ENCODE measurements at regions not wholly inside any gene's neighbourhood (a gene's known extent, or its start where the extent isn't known, plus 50 kb on each side); places are given as distances from the start of the nearest gene placed in this dataset.

DNA sequence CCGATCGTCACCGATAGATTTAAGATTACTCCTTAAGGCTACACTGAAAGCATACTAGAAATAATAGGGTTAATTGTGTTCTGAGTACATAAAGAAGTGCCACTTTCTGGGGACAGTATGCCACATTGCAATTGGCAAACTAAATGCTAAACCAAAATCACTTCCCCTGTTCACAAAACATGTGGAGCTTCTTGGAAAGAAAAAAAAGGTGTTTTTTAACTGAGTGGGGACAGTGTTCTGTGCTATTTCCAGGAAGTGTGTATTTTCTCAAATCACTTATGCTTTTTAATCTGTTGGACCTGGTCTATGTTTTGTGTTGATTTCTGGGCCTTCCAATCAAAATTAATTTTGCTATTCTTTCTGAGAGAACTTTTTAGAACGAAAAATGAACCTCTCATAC is 149.3 kb upstream of the MPDZ start:
- no peak overlapping the region for H3K4me2 ChIP-seq (ENCODE audit: insufficient read depth, insufficient read length, low read length)
- WGBS (ENCODE audit: extremely low coverage, insufficient read length, low lambda C conversion rate): no CpG with 5 or more reads among the region's 4 CpGs
- H3K23ac ChIP-seq (ENCODE audit: insufficient read length, low read depth, low read length): no peak overlapping the region
- no peak overlapping the region for H3K27ac ChIP-seq (ENCODE audit: insufficient read length, low read depth, low read length)
- H3K9ac ChIP-seq (ENCODE audit: extremely low read depth, insufficient read length, low read length): no peak overlapping the region
- H2BK15ac ChIP-seq (ENCODE audit: low read depth, low read length): no peak overlapping the region
- peaks cover 10% of the 10 kb centered on the region for H3K4me1 ChIP-seq (ENCODE audit: insufficient read depth, low read length)
- Mint-ChIP-seq H3K27ac (peak overlapping the region in 1 of 3 experiments; percentile 27; a peak in 2 of 7 replicates), H3K27me3 (ENCODE audit: low read depth) (no peaks in the 10 kb centered on the region), H3K9me3 (no peaks in the 10 kb centered on the region), H3K4me3 (no peak overlapping the region), H3K36me3 (ENCODE audit: insufficient read depth in 1 of 3, low read depth in 3 of 3) (no peaks in the 10 kb centered on the region), H3K4me1 (peaks cover 34 to 39% of the 10 kb centered on the region in 2 experiments)
- H3K9me3 ChIP-seq (ENCODE audit: control insufficient read depth, low read depth, low read length): no peaks in the 10 kb centered on the region
- no peak overlapping the region for H2AK5ac ChIP-seq (ENCODE audit: insufficient read length, low read length)
- no peak overlapping the region for H4K91ac ChIP-seq (ENCODE audit: insufficient read length, low read depth, low read length)
- H2AFZ ChIP-seq (ENCODE audit: low read length): no peak overlapping the region
- TF ChIP-seq, protein P1, sequence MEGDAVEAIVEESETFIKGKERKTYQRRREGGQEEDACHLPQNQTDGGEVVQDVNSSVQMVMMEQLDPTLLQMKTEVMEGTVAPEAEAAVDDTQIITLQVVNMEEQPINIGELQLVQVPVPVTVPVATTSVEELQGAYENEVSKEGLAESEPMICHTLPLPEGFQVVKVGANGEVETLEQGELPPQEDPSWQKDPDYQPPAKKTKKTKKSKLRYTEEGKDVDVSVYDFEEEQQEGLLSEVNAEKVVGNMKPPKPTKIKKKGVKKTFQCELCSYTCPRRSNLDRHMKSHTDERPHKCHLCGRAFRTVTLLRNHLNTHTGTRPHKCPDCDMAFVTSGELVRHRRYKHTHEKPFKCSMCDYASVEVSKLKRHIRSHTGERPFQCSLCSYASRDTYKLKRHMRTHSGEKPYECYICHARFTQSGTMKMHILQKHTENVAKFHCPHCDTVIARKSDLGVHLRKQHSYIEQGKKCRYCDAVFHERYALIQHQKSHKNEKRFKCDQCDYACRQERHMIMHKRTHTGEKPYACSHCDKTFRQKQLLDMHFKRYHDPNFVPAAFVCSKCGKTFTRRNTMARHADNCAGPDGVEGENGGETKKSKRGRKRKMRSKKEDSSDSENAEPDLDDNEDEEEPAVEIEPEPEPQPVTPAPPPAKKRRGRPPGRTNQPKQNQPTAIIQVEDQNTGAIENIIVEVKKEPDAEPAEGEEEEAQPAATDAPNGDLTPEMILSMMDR (conservative IDR thresholded peaks at IDR 0.05): no peak
- no peak overlapping the region for H2BK120ac ChIP-seq (ENCODE audit: low read depth, low read length, poor library complexity, severe bottlenecking)
- H4K20me1 ChIP-seq (ENCODE audit: control insufficient read depth, insufficient read depth, insufficient read length): no peaks in the 10 kb centered on the region
- no peak overlapping the region for H4K5ac ChIP-seq (ENCODE audit: insufficient read length, low read depth, low read length)
- H3K56ac ChIP-seq (ENCODE audit: insufficient read length, low read depth, low read length): no peak overlapping the region
- no peak overlapping the region for H2BK12ac ChIP-seq (ENCODE audit: insufficient read length, low read depth, low read length)
- no peaks in the 10 kb centered on the region for H3K27me3 ChIP-seq (ENCODE audit: insufficient read depth, low read length)
- no peak overlapping the region for H2BK20ac ChIP-seq (ENCODE audit: low read depth, low read length, poor library complexity, severe bottlenecking)
- no peaks in the 10 kb centered on the region for H3K79me1 ChIP-seq (ENCODE audit: insufficient read depth, low read depth, low read length, poor library complexity, severe bottlenecking)
- no peak for DNase-seq
- no peak overlapping the region for H4K8ac ChIP-seq (replicated peaks; ENCODE audit: insufficient read length, low read depth, low read length)
- H3K14ac ChIP-seq (ENCODE audit: insufficient read depth, low read length): no peak overlapping the region
- no peaks in the 10 kb centered on the region for H3K79me2 ChIP-seq (ENCODE audit: insufficient read depth, low read length)
- H3K4ac ChIP-seq (ENCODE audit: low read depth, low read length): no peak overlapping the region
- no peak overlapping the region for H3K18ac ChIP-seq (ENCODE audit: insufficient read length, low read depth, low read length)
- no peak overlapping the region for H2BK5ac ChIP-seq (ENCODE audit: insufficient read length, low read length)
- no peak overlapping the region for H3T11ph ChIP-seq (ENCODE audit: low read length)
- H3K23me2 ChIP-seq (ENCODE audit: insufficient read length, low read depth, low read length, poor library complexity, severe bottlenecking): no peaks in the 10 kb centered on the region
